ENCODE measurements at regions not wholly inside any gene's neighbourhood (a gene's known extent, or its start where the extent isn't known, plus 50 kb on each side); places are given as distances from the start of the nearest gene placed in this dataset.

GRCh38 chr11:69388210-69388609 is 93.3 kb upstream of the LINC01488 start:
- Histone ChIP-seq H3K56ac (ENCODE audit: insufficient read length, low read depth, low read length) (no peak overlapping the region), H3K23me2 (ENCODE audit: insufficient read length, low read depth, low read length, poor library complexity, severe bottlenecking) (no peaks in the 10 kb centered on the region), H2BK12ac (ENCODE audit: insufficient read length, low read depth, low read length) (no peak overlapping the region), H3K79me1 (ENCODE audit: insufficient read depth, low read depth, low read length, poor library complexity, severe bottlenecking) (no peaks in the 10 kb centered on the region), H3K18ac (ENCODE audit: insufficient read length, low read depth, low read length) (no peak overlapping the region), H3K27ac (ENCODE audit: insufficient read length, low read depth, low read length) (no peak overlapping the region), H3T11ph (ENCODE audit: low read length) (no peak overlapping the region), H4K5ac (ENCODE audit: insufficient read length, low read depth, low read length) (no peak overlapping the region), H3K14ac (ENCODE audit: insufficient read depth, low read length) (no peak overlapping the region), H3K9me3 (ENCODE audit: control insufficient read depth, low read depth, low read length) (peaks cover 12% of the 10 kb centered on the region), H2BK5ac (ENCODE audit: insufficient read length, low read length) (no peak overlapping the region), H4K91ac (ENCODE audit: insufficient read length, low read depth, low read length) (no peak overlapping the region), H2AK5ac (ENCODE audit: insufficient read length, low read length) (no peak overlapping the region), H2BK20ac (ENCODE audit: low read depth, low read length, poor library complexity, severe bottlenecking) (no peak overlapping the region), H4K20me1 (ENCODE audit: control insufficient read depth, insufficient read depth, insufficient read length) (no peaks in the 10 kb centered on the region), H3K27me3 (ENCODE audit: insufficient read depth, low read length) (no peaks in the 10 kb centered on the region), H3K4me1 (ENCODE audit: insufficient read depth, low read length) (no peaks in the 10 kb centered on the region), H3K9ac (ENCODE audit: extremely low read depth, insufficient read length, low read length) (no peak overlapping the region), H3K4me2 (ENCODE audit: insufficient read depth, insufficient read length, low read length) (no peak overlapping the region), H4K8ac (replicated peaks; ENCODE audit: insufficient read length, low read depth, low read length) (no peak overlapping the region), H2BK120ac (ENCODE audit: low read depth, low read length, poor library complexity, severe bottlenecking) (no peak overlapping the region), H2AFZ (ENCODE audit: low read length) (no peak overlapping the region), H3K4ac (ENCODE audit: low read depth, low read length) (no peak overlapping the region), H3K23ac (ENCODE audit: insufficient read length, low read depth, low read length) (no peak overlapping the region), H3K79me2 (ENCODE audit: insufficient read depth, low read length) (no peaks in the 10 kb centered on the region), H2BK15ac (ENCODE audit: low read depth, low read length) (no peak overlapping the region)
- TF ChIP-seq, protein P1, sequence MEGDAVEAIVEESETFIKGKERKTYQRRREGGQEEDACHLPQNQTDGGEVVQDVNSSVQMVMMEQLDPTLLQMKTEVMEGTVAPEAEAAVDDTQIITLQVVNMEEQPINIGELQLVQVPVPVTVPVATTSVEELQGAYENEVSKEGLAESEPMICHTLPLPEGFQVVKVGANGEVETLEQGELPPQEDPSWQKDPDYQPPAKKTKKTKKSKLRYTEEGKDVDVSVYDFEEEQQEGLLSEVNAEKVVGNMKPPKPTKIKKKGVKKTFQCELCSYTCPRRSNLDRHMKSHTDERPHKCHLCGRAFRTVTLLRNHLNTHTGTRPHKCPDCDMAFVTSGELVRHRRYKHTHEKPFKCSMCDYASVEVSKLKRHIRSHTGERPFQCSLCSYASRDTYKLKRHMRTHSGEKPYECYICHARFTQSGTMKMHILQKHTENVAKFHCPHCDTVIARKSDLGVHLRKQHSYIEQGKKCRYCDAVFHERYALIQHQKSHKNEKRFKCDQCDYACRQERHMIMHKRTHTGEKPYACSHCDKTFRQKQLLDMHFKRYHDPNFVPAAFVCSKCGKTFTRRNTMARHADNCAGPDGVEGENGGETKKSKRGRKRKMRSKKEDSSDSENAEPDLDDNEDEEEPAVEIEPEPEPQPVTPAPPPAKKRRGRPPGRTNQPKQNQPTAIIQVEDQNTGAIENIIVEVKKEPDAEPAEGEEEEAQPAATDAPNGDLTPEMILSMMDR (conservative IDR thresholded peaks at IDR 0.05), result no peak
- peaks cover 4% of the 10 kb centered on the region for H3K27me3 Mint-ChIP-seq (ENCODE audit: low read depth)
- H3K4me1 Mint-ChIP-seq, result no peaks in the 10 kb centered on the region
- H3K27ac Mint-ChIP-seq, result no peak overlapping the region
- peaks cover 25 to 26% of the 10 kb centered on the region in 2 experiments for H3K9me3 Mint-ChIP-seq
- H3K4me3 Mint-ChIP-seq, result no peak overlapping the region
- DNase-seq, result no peak
- peaks cover 0 to 24% (median 14%) of the 10 kb centered on the region in 3 experiments; a peak in 6 of 7 replicates for H3K36me3 Mint-ChIP-seq (ENCODE audit: insufficient read depth in 1 of 3, low read depth in 3 of 3)

Measured in H9 (cell line).